MM.1S (cell line): ENCODE measurements at regions not wholly inside any gene's neighbourhood (a gene's known extent, or its start where the extent isn't known, plus 50 kb on each side); places are given as distances from the start of the nearest gene placed in this dataset.

Experiments
- CTCF ChIP-seq: fragments of 300-600 bp; sonication (generic); IDR thresholded peaks from 2 replicates; pipeline ENCODE4 v1.5.1; 2016; ENCODE audit warnings: antibody characterized with exemption, low read length, mixed read lengths
- EZH2phosphoT487 ChIP-seq: fragments of 300-600 bp; sonication (generic); IDR thresholded peaks from 2 replicates; pipeline ENCODE4 v1.6.1; 2018; ENCODE audit warnings: antibody characterized with exemption, low read length

- no peak for TF ChIP-seq CTCF
- no peak for TF ChIP-seq EZH2phosphoT487
Observed at GRCh38 chr2:205913668-205914067, 172.3 kb downstream of the INO80D start.
